Dendritic cell treated with granulocyte-macrophage colony-stimulating factor and Interleukin-4, amounts not matched to agents 40 ng/mL and 50 ng/mL, for 4 days (primary cell): ENCODE measurements at regions not wholly inside any gene's neighbourhood (a gene's known extent, or its start where the extent isn't known, plus 50 kb on each side); places are given as distances from the start of the nearest gene placed in this dataset.

Experiments
- H3K27ac Mint-ChIP-seq: one replicate; pipeline ENCODE4 v1.8.0; 2022; ENCODE audit warnings: mild to moderate bottlenecking, mixed read lengths
- H3K27me3 Mint-ChIP-seq: one replicate; pipeline ENCODE4 v1.8.0; 2022; ENCODE audit warnings: mild to moderate bottlenecking, mixed read lengths
- H3K36me3 Mint-ChIP-seq: one replicate; pipeline ENCODE4 v1.8.0; 2022; ENCODE audit warnings: low read depth, mixed read lengths
- H3K4me1 Mint-ChIP-seq: one replicate; pipeline ENCODE4 v1.8.0; 2022; ENCODE audit warnings: low read depth, mixed read lengths
- H3K4me3 Mint-ChIP-seq: one replicate; pipeline ENCODE4 v1.8.0; 2022; ENCODE audit warnings: mild to moderate bottlenecking, moderate library complexity, mixed read lengths
- H3K9me3 Mint-ChIP-seq: one replicate; pipeline ENCODE4 v1.8.0; 2022; ENCODE audit warnings: mixed read lengths
- intact Hi-C: fragments of 100-400 bp; cut with micrococcal nuclease; formaldehyde crosslinking; loops from one replicate; pipeline ENCODE4 v1.15.0; 2022

DNA sequence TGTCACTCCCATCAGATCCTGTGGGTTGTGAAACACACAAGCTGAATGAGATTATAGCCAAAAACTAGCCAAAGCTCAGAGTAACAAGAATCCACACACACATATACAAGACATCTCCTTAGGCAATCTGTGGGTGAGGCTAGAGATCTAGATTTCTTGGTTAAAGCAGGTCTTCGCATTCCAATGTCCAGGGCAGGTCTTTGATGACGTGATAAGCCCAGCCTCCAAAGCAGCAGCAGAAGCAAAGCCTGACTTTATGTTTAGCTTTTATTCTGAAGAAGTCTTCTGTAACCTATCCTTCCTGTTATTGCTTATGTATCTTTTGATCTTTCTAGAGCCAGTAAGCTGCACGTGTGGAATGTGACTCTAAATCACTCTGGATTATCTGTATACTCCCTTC is 199.1 kb upstream of the SLC30A5 start:
- no peaks in the 10 kb centered on the region for H3K27me3 Mint-ChIP-seq
- H3K4me1 Mint-ChIP-seq: no peaks in the 10 kb centered on the region
- intact Hi-C loops: no loop called here
- H3K36me3 Mint-ChIP-seq: no peaks in the 10 kb centered on the region
- H3K9me3 Mint-ChIP-seq: no peaks in the 10 kb centered on the region
- H3K27ac Mint-ChIP-seq: no peak overlapping the region
- no peak overlapping the region for H3K4me3 Mint-ChIP-seq

DNA sequence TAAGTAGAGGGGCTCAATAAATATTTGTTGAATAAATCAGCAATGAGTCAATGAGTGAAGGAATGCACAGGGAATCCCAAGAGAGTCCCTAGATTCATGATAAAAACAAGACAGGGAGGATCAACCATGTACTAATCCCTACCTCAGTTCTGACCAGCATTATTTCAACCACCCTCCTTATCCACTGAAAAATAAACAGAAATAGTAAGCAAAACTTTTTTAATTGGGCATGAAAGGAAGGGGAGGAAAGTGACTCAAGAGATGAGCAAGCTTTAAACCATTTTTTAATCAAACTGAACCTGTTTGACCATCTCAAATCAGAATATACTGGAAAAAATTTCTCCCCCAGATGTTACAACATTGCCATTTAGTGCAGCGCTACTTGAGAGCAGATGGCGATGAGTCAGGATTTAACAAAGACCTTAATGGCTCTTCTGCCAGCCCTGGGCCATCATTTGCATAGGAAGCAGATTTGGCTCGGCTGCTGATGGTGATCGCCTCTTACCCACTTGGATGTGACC is 194.8 kb upstream of the SLC30A5 start:
- intact Hi-C loops: no loop called here
- no peaks in the 10 kb centered on the region for H3K4me1 Mint-ChIP-seq
- H3K27ac Mint-ChIP-seq: no peak overlapping the region
- H3K4me3 Mint-ChIP-seq: no peak overlapping the region
- no peaks in the 10 kb centered on the region for H3K27me3 Mint-ChIP-seq
- no peaks in the 10 kb centered on the region for H3K36me3 Mint-ChIP-seq
- no peaks in the 10 kb centered on the region for H3K9me3 Mint-ChIP-seq

DNA sequence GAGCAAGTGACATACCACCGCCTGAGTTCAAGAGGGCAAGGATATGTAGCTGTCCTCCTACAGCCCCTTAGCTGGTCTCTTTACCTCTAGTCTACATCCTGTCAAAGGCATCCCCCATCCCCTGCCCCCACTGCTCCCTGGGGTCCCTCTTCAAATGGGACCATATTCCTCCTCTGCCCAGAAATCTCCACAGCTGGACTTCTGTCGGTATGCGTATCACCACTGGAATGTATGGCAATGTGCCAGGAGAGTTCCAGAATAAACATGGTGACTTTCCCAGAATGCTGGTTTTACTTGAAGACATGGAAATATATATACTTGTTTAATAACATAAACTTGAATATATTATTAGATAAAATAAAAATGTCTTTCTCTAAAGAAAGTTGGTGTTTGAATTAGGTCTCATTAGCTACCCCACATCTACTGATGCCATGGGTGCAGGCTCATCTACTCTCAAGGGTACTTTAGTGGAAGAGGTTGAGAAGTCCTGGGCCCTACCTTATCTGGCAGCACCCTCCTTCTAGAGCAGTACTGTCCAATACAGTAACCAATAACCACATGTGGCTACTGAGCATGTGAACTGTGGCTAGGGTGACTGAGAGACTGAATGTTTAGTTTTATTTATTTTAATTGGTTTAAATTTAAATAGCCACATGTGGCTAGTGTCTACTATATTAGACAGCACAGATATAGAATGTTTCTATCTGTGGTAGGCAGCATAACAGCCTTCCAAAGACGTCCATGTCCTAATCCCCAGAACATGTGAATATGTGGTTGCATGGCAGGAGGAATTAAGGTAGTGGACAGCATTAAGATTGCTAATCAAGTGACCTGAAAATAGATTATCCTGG is 181.7 kb upstream of the SLC30A5 start:
- Mint-ChIP-seq H3K27me3 (no peaks in the 10 kb centered on the region), H3K4me1 (no peaks in the 10 kb centered on the region), H3K9me3 (no peaks in the 10 kb centered on the region), H3K4me3 (no peak overlapping the region), H3K36me3 (no peaks in the 10 kb centered on the region), H3K27ac (no peak overlapping the region)
- intact Hi-C loops: no loop called here

DNA sequence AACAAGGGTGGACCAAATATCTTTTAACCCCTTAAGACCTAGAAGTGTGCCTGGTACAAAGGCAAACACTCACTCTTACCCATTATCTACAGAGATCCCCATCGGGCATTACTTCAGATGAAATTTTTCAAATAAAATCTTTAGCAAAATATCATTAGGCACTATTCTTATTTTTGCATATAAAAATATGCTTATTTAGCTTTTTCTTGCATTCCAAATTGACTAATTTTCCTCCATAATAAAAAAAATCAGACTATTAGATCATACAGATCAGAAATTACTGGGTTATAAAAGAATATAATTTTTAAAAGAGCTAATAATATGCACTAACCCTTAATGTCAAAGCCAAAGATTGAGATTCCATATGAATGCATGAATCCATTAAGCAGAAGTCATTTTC is 178.7 kb upstream of the SLC30A5 start:
- Mint-ChIP-seq H3K4me3 (no peak overlapping the region), H3K27me3 (no peaks in the 10 kb centered on the region), H3K4me1 (no peaks in the 10 kb centered on the region), H3K36me3 (no peaks in the 10 kb centered on the region), H3K9me3 (peaks cover 16% of the 10 kb centered on the region), H3K27ac (no peak overlapping the region)
- intact Hi-C loops: no loop called here

DNA sequence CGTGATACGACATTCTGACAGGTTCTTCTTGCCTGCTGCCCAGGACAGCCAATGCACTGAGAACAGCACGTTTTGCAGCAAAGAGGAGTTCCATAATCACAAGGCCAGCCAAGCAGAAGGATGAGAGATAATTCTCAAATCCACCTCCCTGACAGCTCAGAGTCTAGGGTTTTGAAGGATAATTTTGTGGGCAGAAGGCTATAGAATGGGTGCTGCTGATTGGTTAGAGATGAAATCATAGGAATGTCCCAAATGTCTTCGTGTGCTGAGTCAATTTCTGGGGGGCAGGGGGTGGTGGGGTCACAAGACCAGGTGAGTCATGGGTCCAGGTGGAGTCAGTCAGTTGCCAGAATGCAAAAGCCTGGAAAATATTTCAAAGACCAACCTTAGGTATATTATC is 175.5 kb upstream of the SLC30A5 start:
- Mint-ChIP-seq H3K4me3 (no peak overlapping the region), H3K4me1 (no peaks in the 10 kb centered on the region), H3K36me3 (no peaks in the 10 kb centered on the region), H3K9me3 (peaks cover 22% of the 10 kb centered on the region), H3K27ac (no peak overlapping the region), H3K27me3 (no peaks in the 10 kb centered on the region)
- intact Hi-C loops: no loop called here

DNA sequence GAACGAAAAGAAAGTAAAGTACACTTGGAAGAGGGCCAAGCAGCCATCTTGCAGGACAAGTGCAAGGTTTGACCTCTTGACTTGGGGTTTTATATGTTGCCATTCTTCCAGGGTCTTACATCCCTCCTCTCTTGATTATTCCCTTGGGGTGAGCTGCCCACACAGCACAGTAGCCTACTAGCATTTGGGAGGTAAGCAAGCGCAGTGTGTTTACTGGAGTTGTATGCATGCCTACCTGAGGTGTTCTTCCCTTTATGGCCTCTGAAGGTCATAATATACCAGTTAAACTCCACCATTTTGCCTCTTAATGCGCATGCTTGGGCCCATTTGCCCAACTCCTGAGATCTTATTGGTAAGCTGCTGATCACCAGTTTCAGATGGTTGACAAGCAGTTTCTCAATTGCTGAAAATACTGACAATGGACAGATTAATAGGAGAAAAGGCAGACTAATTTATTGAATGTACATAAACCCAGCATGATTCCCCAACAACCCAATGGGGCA is 173.8 kb upstream of the SLC30A5 start:
- H3K27me3 Mint-ChIP-seq: no peaks in the 10 kb centered on the region
- intact Hi-C loops: no loop called here

DNA sequence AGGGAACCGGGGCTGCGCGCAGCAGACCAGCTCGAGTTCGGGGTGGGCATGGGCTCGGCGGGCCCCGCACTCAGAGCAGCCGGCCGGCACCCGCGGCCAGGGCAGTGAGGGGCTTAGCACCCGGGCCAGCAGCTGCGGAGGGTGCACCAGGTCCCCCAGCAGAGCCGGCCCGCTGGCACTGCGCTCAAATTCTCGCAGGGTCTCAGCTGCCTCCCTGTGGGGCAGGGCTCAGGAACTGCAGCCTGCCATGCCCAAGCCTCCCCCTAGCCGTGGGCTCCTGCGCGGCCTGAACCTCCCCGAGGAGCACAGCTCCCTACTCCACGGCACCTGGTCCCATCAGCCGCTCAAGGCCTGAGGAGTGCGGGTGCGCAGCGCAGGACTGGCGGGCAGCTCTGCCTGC is 172.9 kb upstream of the SLC30A5 start:
- Mint-ChIP-seq H3K9me3 (peaks cover 22% of the 10 kb centered on the region), H3K4me1 (no peaks in the 10 kb centered on the region), H3K36me3 (no peaks in the 10 kb centered on the region), H3K27me3 (no peaks in the 10 kb centered on the region), H3K4me3 (no peak overlapping the region), H3K27ac (no peak overlapping the region)
- intact Hi-C loops: no loop called here

More for the DNA sequence above, 173.8 kb upstream of the SLC30A5 start:
- Mint-ChIP-seq H3K9me3 (peaks cover 22% of the 10 kb centered on the region), H3K27ac (no peak overlapping the region), H3K4me1 (no peaks in the 10 kb centered on the region), H3K4me3 (no peak overlapping the region), H3K36me3 (no peaks in the 10 kb centered on the region)

DNA sequence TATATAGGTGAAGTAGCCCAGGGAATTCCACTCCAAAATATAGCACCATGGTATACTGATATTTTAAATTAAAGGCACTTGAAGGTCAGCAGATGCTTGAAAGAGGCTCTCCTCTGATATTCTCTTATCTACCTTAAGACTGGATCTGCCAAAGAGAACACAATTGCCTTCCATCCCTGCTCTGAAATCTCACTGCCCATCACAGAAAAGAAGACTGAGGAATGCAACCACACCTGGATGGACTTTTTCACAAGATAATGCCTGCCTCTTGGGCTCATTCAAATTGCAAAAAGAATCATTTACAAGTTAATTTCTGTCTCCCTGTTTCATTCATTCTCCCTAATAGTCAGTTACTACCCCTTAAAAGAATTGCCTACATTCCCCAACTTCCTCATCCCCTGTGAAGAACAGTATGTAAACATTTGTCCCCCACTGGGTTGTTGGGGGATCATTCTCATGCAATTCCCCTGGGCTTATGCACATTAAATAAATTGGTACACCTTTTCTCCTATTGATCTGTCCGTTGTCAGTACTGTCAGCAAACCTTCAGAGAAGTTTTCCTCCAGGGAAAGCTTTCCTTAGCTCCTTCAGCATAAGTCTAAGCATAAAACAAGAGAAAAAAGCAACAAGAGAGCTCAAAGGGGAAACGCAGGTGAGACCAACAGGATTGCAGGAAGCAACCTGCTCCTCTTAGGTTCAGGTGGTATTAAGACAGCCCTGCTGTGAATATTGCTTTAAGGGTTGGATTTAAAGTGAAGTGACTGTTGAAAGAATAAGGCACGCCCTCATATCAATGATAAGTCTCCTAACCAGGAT is 171.4 kb upstream of the SLC30A5 start:
- intact Hi-C loops: no loop called here
- Mint-ChIP-seq H3K4me3 (no peak overlapping the region), H3K4me1 (no peaks in the 10 kb centered on the region), H3K27me3 (no peaks in the 10 kb centered on the region), H3K9me3 (peaks cover 22% of the 10 kb centered on the region), H3K36me3 (no peaks in the 10 kb centered on the region), H3K27ac (no peak overlapping the region)

DNA sequence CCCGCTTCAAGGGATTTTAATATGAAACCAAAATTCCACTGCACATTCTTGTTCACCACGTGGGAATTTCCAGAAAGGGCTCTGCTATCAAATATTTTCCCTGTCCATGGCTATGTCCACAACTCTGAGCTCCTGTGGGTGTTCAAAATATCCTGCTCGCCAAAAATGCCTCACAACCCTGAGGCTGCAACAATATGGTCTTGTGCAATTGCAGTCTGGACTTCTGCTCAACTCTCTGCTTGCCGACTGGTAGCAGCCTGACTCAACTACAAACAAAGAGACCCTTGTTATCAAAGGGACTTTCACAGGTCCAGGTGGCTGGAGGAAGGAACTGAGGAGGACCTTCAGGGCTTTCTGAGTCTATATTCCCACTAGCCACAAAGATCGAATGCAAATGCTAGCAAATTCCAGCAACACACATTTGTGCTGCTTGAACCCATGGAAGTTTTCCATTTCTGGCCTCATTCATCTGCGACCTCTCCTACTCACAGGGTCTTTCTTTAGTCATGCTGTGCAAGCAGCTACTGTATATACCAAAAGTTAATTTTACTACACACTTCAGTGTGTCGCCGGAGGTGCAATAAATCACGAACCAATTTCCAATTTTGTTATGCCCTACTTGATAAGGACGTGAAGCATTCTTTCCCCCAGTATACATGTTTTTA is 169.2 kb upstream of the SLC30A5 start:
- Mint-ChIP-seq H3K36me3 (no peaks in the 10 kb centered on the region), H3K27ac (no peak overlapping the region), H3K27me3 (no peaks in the 10 kb centered on the region), H3K4me1 (no peaks in the 10 kb centered on the region), H3K9me3 (peaks cover 11% of the 10 kb centered on the region), H3K4me3 (no peak overlapping the region)
- intact Hi-C loops: no loop called here

DNA sequence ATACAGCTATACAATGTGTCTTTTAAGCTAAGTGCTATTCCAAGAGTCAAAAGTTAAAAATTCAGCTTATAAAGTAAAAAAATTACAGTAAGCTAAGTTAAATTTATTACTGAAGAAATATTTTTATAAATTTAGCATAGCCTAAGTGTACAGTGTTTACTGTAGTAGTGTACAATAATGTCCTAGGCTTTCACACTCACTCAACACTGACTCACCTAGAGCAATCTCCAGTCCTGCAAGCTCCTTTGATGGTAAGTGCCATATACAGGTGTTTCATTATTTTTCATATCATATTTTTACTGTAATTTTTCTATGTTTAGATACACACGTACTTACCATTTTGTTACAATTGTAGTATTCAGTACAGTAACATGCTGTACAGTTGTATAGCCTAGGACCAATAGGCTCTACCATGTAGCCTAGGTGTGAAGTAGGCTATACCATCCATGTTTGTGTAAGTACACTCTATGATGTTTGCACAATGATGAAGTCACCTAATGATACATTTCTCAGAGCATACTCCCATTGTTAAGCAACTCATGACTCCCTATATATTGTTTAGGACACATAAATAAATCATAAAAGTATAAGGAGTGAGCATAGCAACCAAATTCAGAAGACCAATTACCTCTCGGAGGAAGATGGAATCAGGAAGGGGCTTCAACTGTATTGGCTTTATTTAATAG is 165.1 kb upstream of the SLC30A5 start:
- intact Hi-C loops: no loop called here
- H3K4me3 Mint-ChIP-seq: no peak overlapping the region
- no peak overlapping the region for H3K27ac Mint-ChIP-seq
- H3K27me3 Mint-ChIP-seq: no peaks in the 10 kb centered on the region
- H3K9me3 Mint-ChIP-seq: peaks cover 21% of the 10 kb centered on the region
- H3K36me3 Mint-ChIP-seq: no peaks in the 10 kb centered on the region
- no peaks in the 10 kb centered on the region for H3K4me1 Mint-ChIP-seq

DNA sequence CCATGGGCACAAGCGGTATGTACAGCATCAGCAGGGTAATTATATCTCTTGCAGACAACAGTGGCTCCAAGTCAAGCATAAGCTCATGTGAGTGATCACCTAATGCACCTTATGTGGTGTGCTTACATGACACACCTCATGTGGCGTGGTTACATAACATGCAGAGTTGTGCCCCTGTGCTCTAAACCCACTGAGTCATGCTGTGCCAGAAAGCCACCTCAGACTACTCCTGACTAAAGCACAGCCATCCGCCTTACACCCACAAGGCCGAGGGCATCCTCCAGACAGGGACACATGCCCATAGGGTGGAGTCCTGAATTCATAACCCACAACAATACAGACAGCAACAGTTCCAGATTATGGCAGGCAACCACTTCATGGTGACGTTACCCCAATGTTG is 163.7 kb upstream of the SLC30A5 start:
- no peak overlapping the region for H3K4me3 Mint-ChIP-seq
- H3K36me3 Mint-ChIP-seq: no peaks in the 10 kb centered on the region
- H3K9me3 Mint-ChIP-seq: peaks cover 30% of the 10 kb centered on the region
- no peaks in the 10 kb centered on the region for H3K27me3 Mint-ChIP-seq
- intact Hi-C loops: no loop called here
- no peak overlapping the region for H3K27ac Mint-ChIP-seq
- no peaks in the 10 kb centered on the region for H3K4me1 Mint-ChIP-seq

DNA sequence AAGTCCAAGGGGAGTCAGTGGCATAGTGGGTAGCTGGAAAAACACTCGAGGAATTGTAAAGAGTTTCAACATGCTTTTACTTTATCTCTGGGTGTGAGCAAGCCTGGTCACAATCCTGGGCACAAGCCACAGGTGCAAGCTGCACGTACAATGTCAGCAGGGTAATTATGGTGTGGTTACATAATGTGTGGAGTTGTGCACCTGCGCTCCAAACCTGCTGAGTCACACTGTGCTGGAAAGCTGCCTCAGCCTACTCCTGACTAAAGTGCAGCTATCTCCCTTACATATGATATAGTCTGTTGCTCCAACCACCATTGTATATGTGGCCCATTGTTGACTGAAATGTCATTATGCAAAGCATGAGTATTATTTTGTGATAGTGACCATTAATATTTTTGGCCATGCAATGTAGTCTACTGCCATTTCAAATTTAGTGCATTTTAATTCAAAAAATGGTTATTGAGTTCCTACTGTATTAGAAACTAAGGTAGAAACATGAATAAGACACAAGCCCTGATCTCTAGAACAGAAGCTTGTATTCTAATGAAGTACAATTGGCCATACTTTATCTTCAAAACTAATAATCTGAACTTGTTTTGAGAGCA is 160.9 kb upstream of the SLC30A5 start:
- Mint-ChIP-seq H3K4me1 (no peaks in the 10 kb centered on the region), H3K36me3 (no peaks in the 10 kb centered on the region), H3K9me3 (peaks cover 41% of the 10 kb centered on the region), H3K27me3 (no peaks in the 10 kb centered on the region), H3K27ac (no peak overlapping the region), H3K4me3 (no peak overlapping the region)
- intact Hi-C loops: no loop called here

DNA sequence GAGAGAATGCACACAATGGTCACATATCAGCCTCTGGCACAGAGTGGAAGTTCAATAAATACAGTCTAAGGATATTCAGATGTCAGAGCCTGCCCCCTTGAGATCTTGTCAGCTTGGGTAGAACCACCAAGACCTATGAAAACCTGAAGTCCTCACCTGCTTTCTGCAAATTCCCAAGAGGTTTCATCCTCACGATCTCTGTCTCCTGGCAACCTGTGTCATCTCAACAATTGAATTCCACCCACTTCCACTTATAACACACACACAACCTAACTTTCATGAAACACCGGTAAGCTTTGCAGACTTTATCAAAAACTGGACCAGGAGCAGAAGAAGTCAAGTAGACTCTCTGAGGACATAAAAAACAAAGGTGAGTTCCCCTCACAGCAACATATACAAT is 151.6 kb upstream of the SLC30A5 start:
- intact Hi-C loops: no loop called here
- Mint-ChIP-seq H3K27ac (no peak overlapping the region), H3K4me1 (no peaks in the 10 kb centered on the region), H3K4me3 (no peak overlapping the region), H3K27me3 (no peaks in the 10 kb centered on the region), H3K9me3 (peaks cover 24% of the 10 kb centered on the region), H3K36me3 (no peaks in the 10 kb centered on the region)
